ENCODE measurements at regions not wholly inside any gene's neighbourhood (a gene's known extent, or its start where the extent isn't known, plus 50 kb on each side); places are given as distances from the start of the nearest gene placed in this dataset.

DNA sequence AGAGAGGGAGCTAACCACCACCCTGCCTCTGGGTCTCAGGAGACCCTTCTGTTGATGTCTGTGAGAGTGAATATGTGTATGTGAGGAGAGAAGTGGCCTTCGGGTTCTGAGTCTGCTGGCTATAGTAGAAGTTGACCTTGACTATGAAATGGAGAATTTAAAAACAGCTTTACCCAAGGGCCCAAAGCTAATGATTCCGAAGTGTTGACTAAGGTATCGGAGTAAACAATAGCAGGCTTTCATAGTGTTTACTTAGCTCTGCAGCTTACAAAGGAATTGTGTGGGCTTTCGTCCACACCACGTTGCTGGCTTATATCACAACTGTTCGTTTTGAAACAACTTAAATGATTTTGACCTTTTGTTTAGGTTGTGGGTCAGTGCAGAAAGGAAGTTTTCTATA lies 126.5 kb upstream of the JAG1 start:
- Histone ChIP-seq H3K36me3 (no peaks in the 10 kb centered on the region), H3K27me3 (peaks cover 3% of the 10 kb centered on the region; the same call in 1 of the 2 replicates), H3K4me3 (ENCODE audit: low read depth, low read length) (no peak overlapping the region), H3K4me1 (no peaks in the 10 kb centered on the region), H3K9me3 (no peaks in the 10 kb centered on the region)
- DNase-seq = no peak
- TF ChIP-seq, protein P1, sequence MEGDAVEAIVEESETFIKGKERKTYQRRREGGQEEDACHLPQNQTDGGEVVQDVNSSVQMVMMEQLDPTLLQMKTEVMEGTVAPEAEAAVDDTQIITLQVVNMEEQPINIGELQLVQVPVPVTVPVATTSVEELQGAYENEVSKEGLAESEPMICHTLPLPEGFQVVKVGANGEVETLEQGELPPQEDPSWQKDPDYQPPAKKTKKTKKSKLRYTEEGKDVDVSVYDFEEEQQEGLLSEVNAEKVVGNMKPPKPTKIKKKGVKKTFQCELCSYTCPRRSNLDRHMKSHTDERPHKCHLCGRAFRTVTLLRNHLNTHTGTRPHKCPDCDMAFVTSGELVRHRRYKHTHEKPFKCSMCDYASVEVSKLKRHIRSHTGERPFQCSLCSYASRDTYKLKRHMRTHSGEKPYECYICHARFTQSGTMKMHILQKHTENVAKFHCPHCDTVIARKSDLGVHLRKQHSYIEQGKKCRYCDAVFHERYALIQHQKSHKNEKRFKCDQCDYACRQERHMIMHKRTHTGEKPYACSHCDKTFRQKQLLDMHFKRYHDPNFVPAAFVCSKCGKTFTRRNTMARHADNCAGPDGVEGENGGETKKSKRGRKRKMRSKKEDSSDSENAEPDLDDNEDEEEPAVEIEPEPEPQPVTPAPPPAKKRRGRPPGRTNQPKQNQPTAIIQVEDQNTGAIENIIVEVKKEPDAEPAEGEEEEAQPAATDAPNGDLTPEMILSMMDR (IDR thresholded peaks at IDR 0.05; ENCODE audit: low read depth, low read length) = no peak

DNA sequence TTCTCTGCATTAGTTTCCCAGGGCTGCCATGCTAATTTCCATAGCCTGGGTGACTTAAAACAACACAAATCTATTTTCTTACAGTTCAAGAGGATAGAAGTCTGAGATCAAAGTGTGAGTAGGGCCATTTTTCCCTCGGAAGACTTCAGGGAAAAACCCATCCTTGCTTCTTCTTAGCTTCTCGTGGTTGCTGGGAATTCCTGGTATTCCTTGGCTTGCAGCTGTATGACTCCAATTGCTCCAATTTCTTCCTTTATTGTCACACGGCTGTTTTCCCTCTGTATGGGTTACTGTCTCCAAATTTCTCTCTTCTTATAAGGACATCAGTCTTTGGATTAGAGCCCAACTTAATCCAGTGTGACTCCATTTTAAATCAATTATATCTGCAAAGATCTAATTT lies 128.4 kb upstream of the JAG1 start:
- TF ChIP-seq, protein P1 (IDR thresholded peaks at IDR 0.05; ENCODE audit: low read depth, low read length) = no peak
- H3K36me3 ChIP-seq = no peaks in the 10 kb centered on the region
- no peaks in the 10 kb centered on the region for H3K9me3 ChIP-seq
- peaks cover 3% of the 10 kb centered on the region; the same call in 1 of the 2 replicates for H3K27me3 ChIP-seq
- no peaks in the 10 kb centered on the region for H3K4me1 ChIP-seq
- H3K4me3 ChIP-seq (ENCODE audit: low read depth, low read length) = no peak overlapping the region
- no peak for DNase-seq

DNA sequence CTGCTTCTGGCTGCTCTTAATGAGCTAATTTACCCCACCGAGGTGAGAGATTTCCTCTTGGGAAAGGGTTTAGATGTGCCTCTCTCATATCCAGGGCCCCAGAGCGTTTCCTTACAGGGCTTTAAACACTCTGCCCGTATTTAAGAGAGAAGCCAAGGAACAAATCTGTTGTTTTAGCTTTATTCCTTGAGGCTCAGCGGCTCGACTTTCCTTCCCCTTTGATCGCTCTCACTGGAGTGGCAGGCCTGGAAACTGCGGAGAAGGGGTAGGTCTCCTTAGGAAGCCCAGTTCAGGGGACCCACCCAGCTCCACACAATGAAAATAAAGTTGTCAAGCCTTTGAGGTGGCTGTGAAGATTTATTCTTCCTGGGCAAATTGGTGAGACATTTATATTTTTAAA lies 132.0 kb upstream of the JAG1 start:
- TF ChIP-seq, protein P1 (IDR thresholded peaks at IDR 0.05; ENCODE audit: low read depth, low read length) = no peak
- peaks cover 15% of the 10 kb centered on the region for H3K27me3 ChIP-seq
- DNase-seq = no peak
- no peaks in the 10 kb centered on the region for H3K9me3 ChIP-seq
- H3K36me3 ChIP-seq = no peaks in the 10 kb centered on the region
- no peaks in the 10 kb centered on the region for H3K4me1 ChIP-seq
- no peak overlapping the region for H3K4me3 ChIP-seq (ENCODE audit: low read depth, low read length)

DNA sequence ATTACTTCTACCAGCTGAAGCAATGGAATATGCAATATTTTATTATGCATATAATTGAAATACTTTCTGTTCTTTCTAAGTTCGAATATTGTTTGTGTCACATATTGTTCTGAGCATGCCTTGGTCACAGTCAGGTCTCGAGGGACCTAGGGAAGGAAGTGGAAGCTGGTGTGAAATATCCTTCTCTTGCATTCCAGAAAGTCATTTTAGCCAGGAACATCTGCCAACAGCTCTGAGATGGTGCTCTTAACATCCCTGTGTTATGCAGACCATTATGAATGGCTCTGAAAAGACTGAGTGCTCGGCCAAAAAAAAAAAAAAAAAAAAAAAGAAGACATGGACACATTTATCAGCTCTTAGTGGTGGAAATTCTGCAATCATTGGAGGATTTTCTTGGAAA lies 132.7 kb upstream of the JAG1 start:
- Histone ChIP-seq H3K4me1 (no peaks in the 10 kb centered on the region), H3K27me3 (peaks cover 16% of the 10 kb centered on the region), H3K4me3 (ENCODE audit: low read depth, low read length) (no peak overlapping the region), H3K9me3 (no peaks in the 10 kb centered on the region), H3K36me3 (no peaks in the 10 kb centered on the region)
- no peak for DNase-seq
- TF ChIP-seq, protein P1 (IDR thresholded peaks at IDR 0.05; ENCODE audit: low read depth, low read length) = no peak

DNA sequence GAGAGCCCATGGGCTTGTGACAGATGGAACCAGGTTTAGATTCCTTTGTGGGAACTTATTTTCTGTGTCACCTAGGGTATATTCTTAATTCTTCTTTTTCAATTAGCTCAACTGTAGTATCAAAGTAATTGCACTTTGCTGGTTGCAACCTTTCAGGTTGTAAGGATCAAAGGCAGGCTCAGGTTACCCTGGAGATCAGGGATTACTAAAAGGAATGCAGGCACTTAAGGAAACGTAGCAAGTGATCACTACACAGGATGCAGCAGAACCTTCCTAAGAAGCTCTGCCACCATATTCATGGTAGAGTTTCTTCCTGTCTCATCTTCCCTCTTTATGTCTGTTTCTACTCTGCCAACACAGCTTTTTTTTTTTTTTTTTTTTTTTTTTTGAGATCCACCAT lies 133.2 kb upstream of the JAG1 start:
- no peaks in the 10 kb centered on the region for H3K9me3 ChIP-seq
- H3K4me1 ChIP-seq = no peaks in the 10 kb centered on the region
- no peaks in the 10 kb centered on the region for H3K36me3 ChIP-seq
- DNase-seq = no peak
- peaks cover 21% of the 10 kb centered on the region for H3K27me3 ChIP-seq
- no peak overlapping the region for H3K4me3 ChIP-seq (ENCODE audit: low read depth, low read length)
- TF ChIP-seq, protein P1 (IDR thresholded peaks at IDR 0.05; ENCODE audit: low read depth, low read length) = no peak

DNA sequence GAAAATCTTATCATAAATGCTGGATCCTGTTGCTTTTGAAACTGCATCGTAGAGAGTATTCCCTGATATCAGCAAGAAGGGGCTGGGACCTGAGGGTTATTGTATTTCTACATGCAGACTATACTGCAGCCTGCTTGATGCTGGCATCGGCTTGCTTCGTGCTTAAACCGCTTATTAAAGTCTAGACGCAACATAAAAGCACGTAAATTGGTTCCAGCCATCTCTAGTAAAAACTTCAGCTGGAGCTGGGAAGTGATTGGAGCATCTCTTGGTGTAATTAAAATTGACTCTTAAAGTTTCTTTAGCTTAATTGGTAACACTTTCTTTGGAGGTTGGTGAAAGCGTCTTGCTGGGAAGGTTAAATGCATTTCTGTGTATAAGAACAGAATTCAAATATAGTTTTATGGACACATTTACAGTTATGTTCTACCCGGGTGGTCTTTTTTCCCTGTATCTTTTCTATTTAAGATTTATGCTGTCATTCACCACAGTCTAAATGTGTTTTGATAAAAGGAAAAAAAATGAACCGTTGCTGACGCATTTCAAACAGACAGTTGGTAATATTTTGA lies 139.0 kb upstream of the JAG1 start:
- Histone ChIP-seq H3K36me3 (no peaks in the 10 kb centered on the region), H3K27me3 (peaks cover 30% of the 10 kb centered on the region), H3K4me3 (ENCODE audit: low read depth, low read length) (no peak overlapping the region), H3K4me1 (no peaks in the 10 kb centered on the region), H3K9me3 (no peaks in the 10 kb centered on the region)
- TF ChIP-seq, protein P1 (IDR thresholded peaks at IDR 0.05; ENCODE audit: low read depth, low read length) = no peak
- no peak for DNase-seq
